Prostate gland (tissue), 2 donors: ENCODE measurements at regions not wholly inside any gene's neighbourhood (a gene's known extent, or its start where the extent isn't known, plus 50 kb on each side); places are given as distances from the start of the nearest gene placed in this dataset.

ENCODE experiments used
- POLR2A ChIP-seq: fragments of 450-650 bp; IDR thresholded peaks from one replicate; pipeline ENCODE4 v1.6.1; 2016; ENCODE audit warnings: antibody characterized with exemption, mild to moderate bottlenecking
- TF ChIP-seq, protein P1 (sequence below), 4 experiments: fragments of 200-600 bp in 2 of 4; fragments of 450-650 bp in 2 of 4; sonication (generic) in 2 of 4; IDR thresholded peaks; 1 replicate in 3 of 4; 2 replicates in 1 of 4; pipeline ENCODE4 v1.5.1; 2016 to 2019; ENCODE audit warnings: antibody characterized with exemption in 4 of 4, mild to moderate bottlenecking in 2 of 4, moderate library complexity in 2 of 4

DNA sequence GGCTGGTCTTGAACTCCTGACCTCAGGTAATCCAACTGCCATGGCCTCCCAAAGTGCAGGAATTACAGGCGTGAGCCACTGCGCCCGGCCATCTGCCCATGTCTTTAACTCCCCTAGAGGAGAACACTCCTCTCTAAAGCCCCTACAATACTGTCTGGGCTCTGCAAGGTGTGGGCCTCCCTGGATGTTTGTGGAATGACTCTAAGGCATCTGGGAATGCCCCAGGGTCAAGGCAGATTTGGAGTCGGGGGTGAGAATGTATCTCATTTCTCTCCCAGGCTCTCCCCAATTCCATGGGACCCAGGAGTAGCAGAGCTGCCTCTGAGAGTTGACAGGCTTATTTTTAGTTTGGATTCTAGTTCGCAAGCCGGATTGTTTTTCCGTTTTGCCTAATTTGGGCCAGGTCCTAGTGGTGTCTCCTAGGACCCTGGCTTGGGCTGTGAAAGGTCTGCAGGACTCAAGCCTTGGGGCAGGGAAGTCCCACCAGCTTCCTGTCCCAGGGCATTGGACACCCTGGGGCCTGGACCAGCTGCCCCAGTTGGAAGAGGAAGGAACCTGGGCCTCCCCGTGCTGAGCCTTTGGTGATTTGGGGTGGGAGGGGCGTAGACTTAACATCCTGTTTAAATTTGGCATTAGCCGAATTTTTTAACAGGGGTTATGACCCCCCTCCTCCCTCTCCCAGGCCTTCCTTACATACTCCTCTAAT, 53.5 kb downstream of the MAGEF1 start:
- TF ChIP-seq, protein P1, sequence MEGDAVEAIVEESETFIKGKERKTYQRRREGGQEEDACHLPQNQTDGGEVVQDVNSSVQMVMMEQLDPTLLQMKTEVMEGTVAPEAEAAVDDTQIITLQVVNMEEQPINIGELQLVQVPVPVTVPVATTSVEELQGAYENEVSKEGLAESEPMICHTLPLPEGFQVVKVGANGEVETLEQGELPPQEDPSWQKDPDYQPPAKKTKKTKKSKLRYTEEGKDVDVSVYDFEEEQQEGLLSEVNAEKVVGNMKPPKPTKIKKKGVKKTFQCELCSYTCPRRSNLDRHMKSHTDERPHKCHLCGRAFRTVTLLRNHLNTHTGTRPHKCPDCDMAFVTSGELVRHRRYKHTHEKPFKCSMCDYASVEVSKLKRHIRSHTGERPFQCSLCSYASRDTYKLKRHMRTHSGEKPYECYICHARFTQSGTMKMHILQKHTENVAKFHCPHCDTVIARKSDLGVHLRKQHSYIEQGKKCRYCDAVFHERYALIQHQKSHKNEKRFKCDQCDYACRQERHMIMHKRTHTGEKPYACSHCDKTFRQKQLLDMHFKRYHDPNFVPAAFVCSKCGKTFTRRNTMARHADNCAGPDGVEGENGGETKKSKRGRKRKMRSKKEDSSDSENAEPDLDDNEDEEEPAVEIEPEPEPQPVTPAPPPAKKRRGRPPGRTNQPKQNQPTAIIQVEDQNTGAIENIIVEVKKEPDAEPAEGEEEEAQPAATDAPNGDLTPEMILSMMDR (IDR thresholded peaks at IDR 0.05) = no peak
- no peak for TF ChIP-seq POLR2A
